MCF 10A (cell line): ENCODE measurements at regions not wholly inside any gene's neighbourhood (a gene's known extent, or its start where the extent isn't known, plus 50 kb on each side); places are given as distances from the start of the nearest gene placed in this dataset.
"Not testable (repeated sequence)": the region's sequence is repeated elsewhere in the genome, so short reads cannot be mapped to it uniquely, and the experiment has no call there.

Source experiments
- BruUV-seq: library from RNA; stranded (reverse); fragments of 400-500 nt; replicated peaks from 2 replicates; lab custom pipeline; 2021; lab: Mats Ljungman, UMichigan
- CTCF ChIA-PET: fragments of 300-600 bp; sonication (Branson Sonifier 250); formaldehyde crosslinking; extraction: SDS; loops from one replicate; lab custom pipeline; 2021; ENCODE audit warnings: antibody characterized with exemption, inconsistent platforms; lab: Yijun Ruan, JAX
- POLR2A ChIA-PET: fragments of 300-600, 350-650 bp; sonication (Branson Sonifier 250); formaldehyde crosslinking; extraction: SDS; loops from one replicate; lab custom pipeline; 2020; ENCODE audit warnings: antibody characterized with exemption, inconsistent platforms; lab: Yijun Ruan, JAX
- DNase-seq: peaks from one replicate; pipeline ENCODE4 v3.0.0-alpha.2; 2018; ENCODE audit not compliant: unreplicated experiment
- H3K27ac Mint-ChIP-seq: one replicate; pipeline ENCODE4 v1.8.0; 2022; ENCODE audit warnings: mild to moderate bottlenecking, low read depth, mixed read lengths; ENCODE audit not compliant: unreplicated experiment
- H3K27me3 Mint-ChIP-seq: one replicate; pipeline ENCODE4 v1.8.0; 2022; ENCODE audit warnings: mixed read lengths; ENCODE audit not compliant: insufficient read depth, unreplicated experiment
- H3K36me3 Mint-ChIP-seq: one replicate; pipeline ENCODE4 v1.8.0; 2022; ENCODE audit warnings: mild to moderate bottlenecking, moderate library complexity, mixed read lengths; ENCODE audit not compliant: insufficient read depth, unreplicated experiment
- H3K4me1 Mint-ChIP-seq: one replicate; pipeline ENCODE4 v1.8.0; 2022; ENCODE audit warnings: mixed read lengths; ENCODE audit not compliant: insufficient read depth, unreplicated experiment
- H3K4me3 Mint-ChIP-seq: one replicate; pipeline ENCODE4 v1.8.0; 2022; ENCODE audit warnings: mild to moderate bottlenecking, moderate library complexity, mixed read lengths; ENCODE audit not compliant: unreplicated experiment
- H3K9me3 Mint-ChIP-seq: one replicate; pipeline ENCODE4 v1.8.0; 2022; ENCODE audit warnings: mixed read lengths; ENCODE audit not compliant: unreplicated experiment
- intact Hi-C: fragments of 100-400 bp; cut with micrococcal nuclease; formaldehyde crosslinking; loops from 2 replicates; pipeline ENCODE4 v1.14.1; 2022
- TF ChIP-seq, protein P1 (sequence below): fragments of 200-600 bp; IDR thresholded peaks from one replicate; pipeline ENCODE4 v1.8.0; 2022; ENCODE audit warnings: antibody characterized with exemption, mild to moderate bottlenecking; ENCODE audit not compliant: unreplicated experiment

DNA sequence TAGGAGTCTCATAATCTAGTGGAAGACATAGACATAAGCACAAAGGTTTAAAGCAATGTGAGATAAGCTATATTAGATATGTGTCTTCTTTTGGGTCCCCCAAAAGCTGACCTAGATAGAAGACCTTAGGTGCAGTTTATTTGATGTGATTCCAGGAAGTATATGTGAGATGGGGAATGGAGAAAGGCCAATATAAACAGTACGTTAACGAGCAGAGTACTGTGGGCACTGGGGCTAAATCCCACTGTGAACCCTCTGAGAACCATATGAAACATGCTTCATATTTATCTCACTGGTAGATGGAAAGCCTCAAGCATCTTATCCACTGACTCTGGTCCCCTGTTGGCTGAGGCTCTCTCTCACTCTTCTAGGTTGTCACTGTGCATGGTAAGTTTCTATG, 62.6 kb upstream of the ZC3H15 start:
- no TSS peak for BruUV-seq
- Mint-ChIP-seq H3K4me3 (no peak overlapping the region), H3K4me1 (peaks cover 13% of the 10 kb centered on the region), H3K27me3 (no peaks in the 10 kb centered on the region), H3K9me3 (no peaks in the 10 kb centered on the region), H3K27ac (no peak overlapping the region), H3K36me3 (peaks cover 11% of the 10 kb centered on the region)
- DNase-seq: no peak
- TF ChIP-seq, protein P1, sequence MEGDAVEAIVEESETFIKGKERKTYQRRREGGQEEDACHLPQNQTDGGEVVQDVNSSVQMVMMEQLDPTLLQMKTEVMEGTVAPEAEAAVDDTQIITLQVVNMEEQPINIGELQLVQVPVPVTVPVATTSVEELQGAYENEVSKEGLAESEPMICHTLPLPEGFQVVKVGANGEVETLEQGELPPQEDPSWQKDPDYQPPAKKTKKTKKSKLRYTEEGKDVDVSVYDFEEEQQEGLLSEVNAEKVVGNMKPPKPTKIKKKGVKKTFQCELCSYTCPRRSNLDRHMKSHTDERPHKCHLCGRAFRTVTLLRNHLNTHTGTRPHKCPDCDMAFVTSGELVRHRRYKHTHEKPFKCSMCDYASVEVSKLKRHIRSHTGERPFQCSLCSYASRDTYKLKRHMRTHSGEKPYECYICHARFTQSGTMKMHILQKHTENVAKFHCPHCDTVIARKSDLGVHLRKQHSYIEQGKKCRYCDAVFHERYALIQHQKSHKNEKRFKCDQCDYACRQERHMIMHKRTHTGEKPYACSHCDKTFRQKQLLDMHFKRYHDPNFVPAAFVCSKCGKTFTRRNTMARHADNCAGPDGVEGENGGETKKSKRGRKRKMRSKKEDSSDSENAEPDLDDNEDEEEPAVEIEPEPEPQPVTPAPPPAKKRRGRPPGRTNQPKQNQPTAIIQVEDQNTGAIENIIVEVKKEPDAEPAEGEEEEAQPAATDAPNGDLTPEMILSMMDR: no peak
- intact Hi-C loops: no loop called here
- ChIA-PET CTCF (interaction anchor here (0.6 kb wide), 2 partner anchors 26 to 54 kb away, joined by 3 read pairs; no protein-coding TSS in a partner anchor), POLR2A (interaction anchor here (2.4 to 3.3 kb wide), 2 partner anchors 62 to 75 kb away, joined by 8 to 17 read pairs; partner anchors contain the start of gene ZC3H15)

DNA sequence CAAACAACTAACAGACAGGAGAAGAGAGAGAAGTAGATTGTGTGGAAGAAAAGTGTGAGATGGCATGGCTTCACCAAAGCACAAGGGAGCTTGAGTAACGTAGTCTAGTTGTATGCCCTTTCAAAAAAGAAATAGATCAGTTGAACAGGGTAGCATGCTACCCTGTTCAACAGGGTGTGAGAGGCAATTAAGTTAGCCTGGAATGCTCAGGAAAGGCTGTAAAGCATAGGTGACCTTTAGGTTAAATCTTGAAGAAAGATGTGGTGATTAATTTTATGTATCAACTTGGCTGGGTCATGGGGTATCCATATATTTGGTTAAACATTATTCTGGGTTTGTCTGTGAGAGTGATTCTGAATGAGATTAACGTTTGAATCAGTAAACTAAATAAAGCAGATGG, 61.8 kb upstream of the ZC3H15 start:
- BruUV-seq: no TSS peak
- Mint-ChIP-seq H3K27me3 (no peaks in the 10 kb centered on the region), H3K9me3 (no peaks in the 10 kb centered on the region), H3K4me3 (no peak overlapping the region), H3K36me3 (peaks cover 5% of the 10 kb centered on the region), H3K4me1 (peaks cover 16% of the 10 kb centered on the region), H3K27ac (no peak overlapping the region)
- ChIA-PET POLR2A (no interaction called here), CTCF (no interaction called here)
- intact Hi-C loops: no loop called here
- TF ChIP-seq, protein P1: no peak
- DNase-seq: no peak

DNA sequence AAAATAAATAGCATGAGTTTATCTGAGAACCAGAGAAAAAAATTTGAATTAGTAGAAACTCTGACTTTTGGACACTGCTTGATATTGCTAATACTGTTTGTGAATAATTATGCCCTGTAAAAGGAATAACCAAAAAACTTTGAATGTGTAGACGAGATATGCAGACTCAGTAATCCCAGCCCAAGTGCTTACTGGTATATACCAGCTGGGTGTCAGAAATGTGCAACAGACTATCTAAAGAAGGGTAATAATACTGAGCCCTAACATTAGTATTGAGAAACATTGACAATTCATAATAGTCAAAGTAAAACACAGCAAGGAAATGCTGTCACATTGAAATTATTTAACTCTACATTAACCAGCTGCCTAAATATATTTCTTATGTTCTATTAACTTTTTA, 60.5 kb upstream of the ZC3H15 start:
- no peak overlapping the region for H3K27ac Mint-ChIP-seq
- DNase-seq: no peak
- H3K4me1 Mint-ChIP-seq: peaks cover 16% of the 10 kb centered on the region
- no peak overlapping the region for H3K4me3 Mint-ChIP-seq
- no peaks in the 10 kb centered on the region for H3K27me3 Mint-ChIP-seq
- intact Hi-C loops: no loop called here
- no TSS peak for BruUV-seq
- TF ChIP-seq, protein P1: no peak
- POLR2A ChIA-PET: no interaction called here
- CTCF ChIA-PET: no interaction called here
- H3K9me3 Mint-ChIP-seq: no peaks in the 10 kb centered on the region
- peaks cover 5% of the 10 kb centered on the region for H3K36me3 Mint-ChIP-seq

DNA sequence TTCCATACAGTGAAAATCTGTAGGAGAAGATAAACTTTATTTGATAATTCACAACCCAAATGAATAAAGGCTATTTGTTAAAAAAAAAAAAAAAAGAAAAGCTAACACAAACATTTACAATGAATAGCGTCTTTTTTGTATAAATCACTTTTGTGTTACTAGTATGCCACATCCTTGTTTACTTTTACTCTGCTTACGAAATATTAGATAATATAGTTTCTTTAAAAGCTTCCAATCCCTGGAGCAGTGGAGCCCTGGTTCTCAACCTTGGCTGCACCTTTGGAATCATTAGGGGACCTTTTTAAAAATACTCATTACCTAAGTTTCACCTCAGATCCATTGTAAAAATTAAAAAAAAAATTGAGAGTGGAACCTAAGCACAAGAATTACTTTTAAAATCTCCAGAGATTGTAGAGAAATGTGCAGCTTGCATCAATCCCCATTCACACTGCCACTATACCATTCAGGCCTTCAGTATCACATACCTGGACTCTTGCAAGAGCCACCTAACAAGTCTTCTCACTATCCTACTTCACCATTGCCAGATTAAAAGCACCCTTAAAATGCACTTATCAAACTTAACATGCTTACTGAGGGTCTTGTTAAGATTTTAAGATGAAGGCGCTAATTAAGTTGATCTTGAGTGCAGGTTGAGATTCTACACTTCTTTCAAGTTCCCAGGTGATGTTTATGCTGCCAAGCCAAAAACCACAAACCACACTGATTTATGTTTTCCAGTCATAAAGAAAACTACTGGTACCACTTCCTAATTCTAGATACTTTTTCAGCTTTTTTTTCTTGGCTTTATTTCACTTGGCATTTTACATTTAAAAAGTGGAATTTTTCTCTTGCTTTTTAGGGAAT, 59.7 kb upstream of the ZC3H15 start:
- BruUV-seq: no TSS peak
- Mint-ChIP-seq H3K27me3 (no peaks in the 10 kb centered on the region), H3K9me3 (no peaks in the 10 kb centered on the region), H3K4me3 (no peak overlapping the region), H3K27ac (peak overlapping the region; percentile 35), H3K36me3 (peaks cover 5% of the 10 kb centered on the region), H3K4me1 (peaks cover 16% of the 10 kb centered on the region)
- intact Hi-C loops: no loop called here
- no peak for DNase-seq
- ChIA-PET CTCF (no interaction called here), POLR2A (interaction anchor here (0.6 kb wide), 1 partner anchor 26 kb away, joined by 3 read pairs; no protein-coding TSS in a partner anchor)
- TF ChIP-seq, protein P1: no peak

DNA sequence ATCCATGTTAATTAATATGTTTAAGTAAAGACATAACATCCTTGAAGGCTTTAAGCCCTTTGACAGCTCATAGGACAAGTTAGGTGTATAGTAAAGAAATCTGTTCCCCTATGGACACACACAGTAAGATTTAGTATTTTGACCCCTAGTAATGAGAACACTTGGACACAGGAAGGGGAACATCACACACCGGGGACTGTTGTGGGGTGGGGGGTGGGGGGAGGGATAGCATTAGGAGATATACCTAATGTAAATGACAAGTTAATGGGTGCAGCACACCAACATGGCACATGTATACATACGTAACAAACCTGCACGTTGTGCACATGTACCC, 59.1 kb upstream of the ZC3H15 start:
- H3K27me3 Mint-ChIP-seq, H3K4me3 Mint-ChIP-seq, DNase-seq, intact Hi-C loops, H3K27ac Mint-ChIP-seq, BruUV-seq, H3K9me3 Mint-ChIP-seq, H3K36me3 Mint-ChIP-seq, CTCF ChIA-PET: not testable (repeated sequence)
- POLR2A ChIA-PET: interaction anchor here (0.6 kb wide), 1 partner anchor 26 kb away, joined by 3 read pairs; no protein-coding TSS in a partner anchor
- H3K4me1 Mint-ChIP-seq: peaks cover 16% of the 10 kb centered on the region
